OCI-LY1 (cell line): ENCODE measurements at regions not wholly inside any gene's neighbourhood (a gene's known extent, or its start where the extent isn't known, plus 50 kb on each side); places are given as distances from the start of the nearest gene placed in this dataset.

Source experiments
- H2AFZ ChIP-seq: fragments of 200-600 bp; sonication (generic), shearing (Covaris generic); 2 replicates; pipeline ENCODE4 v1.6.0; 2014; ENCODE audit warnings: antibody characterized with exemption, mild to moderate bottlenecking, low read length
- H3F3A ChIP-seq: fragments of 200-600 bp; sonication (generic), shearing (Covaris generic); 2 replicates; pipeline ENCODE4 v1.6.0; 2014; ENCODE audit warnings: mild to moderate bottlenecking, antibody characterized with exemption, low read length, moderate library complexity; ENCODE audit not compliant: insufficient read depth
- H3K27ac ChIP-seq: fragments of 200-600 bp; sonication (generic); 2 replicates; pipeline ENCODE4 v1.5.1; 2014; ENCODE audit warnings: low read length, mixed run types, mild to moderate bottlenecking, low read depth; ENCODE audit not compliant: poor library complexity, severe bottlenecking
- H3K27me3 ChIP-seq: fragments of 200-600 bp; sonication (generic); 2 replicates; pipeline ENCODE4 v1.6.0; 2014; ENCODE audit warnings: antibody characterized with exemption, mild to moderate bottlenecking, low read length, moderate library complexity; ENCODE audit not compliant: insufficient read depth
- H3K36me3 ChIP-seq: fragments of 200-600 bp; sonication (generic); 2 replicates; pipeline ENCODE4 v1.6.1; 2014; ENCODE audit warnings: mild to moderate bottlenecking, antibody characterized with exemption, low read length, moderate library complexity, mixed read lengths; ENCODE audit not compliant: insufficient read depth
- H3K4me1 ChIP-seq: fragments of 200-600 bp; sonication (generic); 2 replicates; pipeline ENCODE4 v1.5.1; 2014; ENCODE audit warnings: mild to moderate bottlenecking, low read length, moderate library complexity; ENCODE audit not compliant: insufficient read depth, severe bottlenecking
- H3K4me2 ChIP-seq: fragments of 200-600 bp; sonication (generic), shearing (Covaris generic); 2 replicates; pipeline ENCODE4 v1.6.1; 2014; ENCODE audit warnings: low read length
- H3K4me3 ChIP-seq: fragments of 200-600 bp; sonication (generic); 2 replicates; pipeline ENCODE4 v1.5.1; 2014; ENCODE audit warnings: low read length, low read depth, mild to moderate bottlenecking, mixed read lengths; ENCODE audit not compliant: poor library complexity, severe bottlenecking
- H3K79me2 ChIP-seq: fragments of 200-600 bp; shearing (Covaris generic); 2 replicates; pipeline ENCODE4 v1.6.1; 2016; ENCODE audit warnings: mixed run types, low read length, mixed read lengths; ENCODE audit not compliant: insufficient read depth
- H3K9ac ChIP-seq: fragments of 200-600 bp; sonication (generic), shearing (Covaris generic); 2 replicates; pipeline ENCODE4 v1.6.1; 2014; ENCODE audit warnings: mild to moderate bottlenecking, low read length, mixed read lengths
- H3K9me2 ChIP-seq: fragments of 200-600 bp; sonication (generic), shearing (Covaris generic); 2 replicates; pipeline ENCODE4 v1.6.1; 2014; ENCODE audit warnings: low read depth, mild to moderate bottlenecking, low read length, mixed read lengths
- H3K9me3 ChIP-seq: fragments of 200-600 bp; shearing (Covaris generic); 2 replicates; pipeline ENCODE4 v1.6.1; 2014; ENCODE audit warnings: low read length, mixed read lengths
- H4K20me1 ChIP-seq: fragments of 200-600 bp; sonication (generic), shearing (Covaris generic); 2 replicates; pipeline ENCODE4 v1.6.0; 2016; ENCODE audit warnings: mild to moderate bottlenecking, low read length; ENCODE audit not compliant: insufficient read depth
- EZH2 ChIP-seq: fragments of 200-600 bp; sonication (generic), shearing (Covaris generic); IDR thresholded peaks from 2 replicates; pipeline ENCODE4 v1.8.0; 2017; ENCODE audit warnings: borderline replicate concordance, mixed run types, mild to moderate bottlenecking, antibody characterized with exemption, low read length, moderate library complexity, mixed read lengths
- TF ChIP-seq, protein P1 (sequence below): fragments of 200-600 bp; sonication (generic), shearing (Covaris generic); IDR thresholded peaks from 2 replicates; pipeline ENCODE4 v1.5.1; 2017; ENCODE audit warnings: mild to moderate bottlenecking, antibody characterized with exemption, low read length, moderate library complexity, mixed read lengths

DNA sequence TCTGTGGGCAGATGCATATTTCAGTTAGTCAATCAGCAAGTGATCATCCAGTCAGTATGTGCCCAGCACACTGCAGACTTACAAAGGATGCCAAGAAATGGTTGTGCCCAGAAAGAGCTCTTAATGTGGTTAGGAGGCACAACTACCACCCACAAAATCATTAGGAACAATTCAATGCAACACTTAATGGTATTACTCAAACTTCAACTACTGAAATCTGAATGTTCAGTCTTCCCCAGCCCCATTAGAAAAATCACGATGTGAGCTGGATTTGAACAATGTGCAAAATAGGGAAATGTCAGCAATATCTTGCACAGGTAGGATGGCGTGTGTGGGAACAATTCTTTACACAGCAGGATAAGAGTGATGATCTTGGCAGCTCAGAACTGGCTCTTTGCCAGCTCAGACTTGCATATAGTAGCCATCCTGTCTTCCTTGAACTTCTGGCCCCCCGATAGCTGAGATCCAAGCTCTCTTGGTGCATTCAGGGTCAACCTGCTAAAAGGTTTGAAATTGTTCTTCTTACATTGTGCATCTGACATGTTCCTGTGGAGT lies 556.7 kb upstream of the HTR1E start:
- Histone ChIP-seq H3K9me3 (no peaks in the 10 kb centered on the region), H3F3A (no peaks in the 10 kb centered on the region), H4K20me1 (no peaks in the 10 kb centered on the region), H2AFZ (no peak overlapping the region), H3K36me3 (no peaks in the 10 kb centered on the region), H3K27me3 (no peaks in the 10 kb centered on the region), H3K79me2 (no peaks in the 10 kb centered on the region), H3K4me1 (no peaks in the 10 kb centered on the region), H3K9me2 (no peaks in the 10 kb centered on the region), H3K27ac (no peak overlapping the region), H3K4me2 (no peak overlapping the region), H3K9ac (no peak overlapping the region), H3K4me3 (no peak overlapping the region)
- TF ChIP-seq, protein P1, sequence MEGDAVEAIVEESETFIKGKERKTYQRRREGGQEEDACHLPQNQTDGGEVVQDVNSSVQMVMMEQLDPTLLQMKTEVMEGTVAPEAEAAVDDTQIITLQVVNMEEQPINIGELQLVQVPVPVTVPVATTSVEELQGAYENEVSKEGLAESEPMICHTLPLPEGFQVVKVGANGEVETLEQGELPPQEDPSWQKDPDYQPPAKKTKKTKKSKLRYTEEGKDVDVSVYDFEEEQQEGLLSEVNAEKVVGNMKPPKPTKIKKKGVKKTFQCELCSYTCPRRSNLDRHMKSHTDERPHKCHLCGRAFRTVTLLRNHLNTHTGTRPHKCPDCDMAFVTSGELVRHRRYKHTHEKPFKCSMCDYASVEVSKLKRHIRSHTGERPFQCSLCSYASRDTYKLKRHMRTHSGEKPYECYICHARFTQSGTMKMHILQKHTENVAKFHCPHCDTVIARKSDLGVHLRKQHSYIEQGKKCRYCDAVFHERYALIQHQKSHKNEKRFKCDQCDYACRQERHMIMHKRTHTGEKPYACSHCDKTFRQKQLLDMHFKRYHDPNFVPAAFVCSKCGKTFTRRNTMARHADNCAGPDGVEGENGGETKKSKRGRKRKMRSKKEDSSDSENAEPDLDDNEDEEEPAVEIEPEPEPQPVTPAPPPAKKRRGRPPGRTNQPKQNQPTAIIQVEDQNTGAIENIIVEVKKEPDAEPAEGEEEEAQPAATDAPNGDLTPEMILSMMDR: no peak
- TF ChIP-seq EZH2: no peak

DNA sequence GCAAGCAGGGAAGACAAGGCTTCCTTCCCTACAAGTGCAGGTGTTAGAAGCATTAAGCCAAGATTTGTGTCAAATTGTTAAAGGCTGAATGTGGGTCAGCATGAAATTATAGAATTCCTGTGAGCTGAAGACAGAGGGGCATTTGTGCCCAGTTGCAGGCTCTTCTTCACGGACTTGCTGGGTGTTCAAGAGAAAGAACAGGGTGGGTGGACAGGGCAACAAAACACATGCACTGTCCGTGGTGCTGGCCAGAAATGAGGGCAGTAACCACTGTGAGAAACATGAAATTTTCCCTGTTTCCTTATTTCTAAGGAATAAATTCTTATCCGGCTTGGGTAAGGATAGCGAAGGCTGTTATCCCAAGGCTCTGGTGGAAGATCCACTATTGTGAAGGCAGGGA lies 579.5 kb upstream of the HTR1E start:
- H2AFZ ChIP-seq: no peak overlapping the region
- no peaks in the 10 kb centered on the region; the same call in 1 of the 2 replicates for H3F3A ChIP-seq
- no peaks in the 10 kb centered on the region for H3K79me2 ChIP-seq
- H3K36me3 ChIP-seq: no peaks in the 10 kb centered on the region
- H3K27ac ChIP-seq: no peak overlapping the region
- no peaks in the 10 kb centered on the region for H3K27me3 ChIP-seq
- no peaks in the 10 kb centered on the region for H3K9me3 ChIP-seq
- H3K4me3 ChIP-seq: no peak overlapping the region
- TF ChIP-seq, protein P1: no peak
- no peak for TF ChIP-seq EZH2
- no peak overlapping the region for H3K9ac ChIP-seq
- H3K4me1 ChIP-seq: no peaks in the 10 kb centered on the region
- H3K9me2 ChIP-seq: no peaks in the 10 kb centered on the region
- no peaks in the 10 kb centered on the region for H4K20me1 ChIP-seq
- no peak overlapping the region for H3K4me2 ChIP-seq

DNA sequence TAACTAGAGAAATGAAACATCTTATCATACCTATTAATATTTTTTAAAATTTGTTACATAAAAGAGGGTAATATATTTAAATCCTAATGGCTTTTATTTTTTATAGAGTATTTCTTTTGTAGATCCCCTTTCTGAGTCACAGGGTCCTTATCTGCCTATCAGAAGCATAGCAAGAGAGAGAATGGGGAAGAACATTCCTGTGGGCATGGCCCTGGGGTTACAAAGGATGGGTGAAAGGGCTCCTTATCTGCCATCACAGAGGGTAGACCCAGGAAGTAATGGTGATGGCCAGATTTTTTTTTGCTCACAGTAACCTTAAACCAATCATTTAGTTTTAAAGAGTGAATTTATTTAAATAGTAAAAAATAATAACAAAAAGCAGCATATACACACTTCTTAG lies 582.1 kb upstream of the HTR1E start:
- TF ChIP-seq, protein P1: no peak
- TF ChIP-seq EZH2: no peak
- Histone ChIP-seq H3K36me3 (no peaks in the 10 kb centered on the region), H3K9me2 (no peaks in the 10 kb centered on the region), H3K9ac (no peak overlapping the region), H3K4me1 (no peaks in the 10 kb centered on the region), H3K4me2 (no peak overlapping the region), H3K79me2 (no peaks in the 10 kb centered on the region), H3K27me3 (no peaks in the 10 kb centered on the region), H2AFZ (no peak overlapping the region), H3K27ac (no peak overlapping the region), H3K9me3 (no peaks in the 10 kb centered on the region), H4K20me1 (no peaks in the 10 kb centered on the region), H3K4me3 (no peak overlapping the region), H3F3A (no peaks in the 10 kb centered on the region; the same call in 1 of the 2 replicates)
